MG63 (cell line): ENCODE measurements at regions not wholly inside any gene's neighbourhood (a gene's known extent, or its start where the extent isn't known, plus 50 kb on each side); places are given as distances from the start of the nearest gene placed in this dataset.
"Not testable (repeated sequence)": the region's sequence is repeated elsewhere in the genome, so short reads cannot be mapped to it uniquely, and the experiment has no call there.

Source experiments
- DNase-seq: peaks from one replicate; pipeline ENCODE4 v3.0.0-alpha.2; 2020
- H3K27me3 ChIP-seq: fragments of 250-450 bp; sonication (Bioruptor Pico); 2 replicates; pipeline ENCODE4 v1.5.1; 2020; ENCODE audit warnings: mild to moderate bottlenecking, moderate library complexity
- H3K36me3 ChIP-seq: fragments of 250-450 bp; sonication (Bioruptor Pico); 2 replicates; pipeline ENCODE4 v1.5.1; 2020; ENCODE audit warnings: mild to moderate bottlenecking, moderate library complexity
- H3K4me3 ChIP-seq: fragments of 250-450 bp; sonication (Bioruptor Pico); 2 replicates; pipeline ENCODE4 v1.5.1; 2020; ENCODE audit warnings: mild to moderate bottlenecking, moderate library complexity
- H3K9me3 ChIP-seq: fragments of 250-450 bp; sonication (Bioruptor Pico); 2 replicates; pipeline ENCODE4 v1.5.1; 2020; ENCODE audit warnings: mild to moderate bottlenecking, moderate library complexity

GRCh38 chr1:192499061-192499581 is 76.5 kb upstream of the RGS1 start:
- not testable (repeated sequence) for DNase-seq, H3K36me3 ChIP-seq

GRCh38 chr1:192500541-192500940 is 75.0 kb upstream of the RGS1 start:
- not testable (repeated sequence) for H3K4me3 ChIP-seq, H3K9me3 ChIP-seq, H3K36me3 ChIP-seq, H3K27me3 ChIP-seq, DNase-seq

More at GRCh38 chr1:192499061-192499581, 76.5 kb upstream of the RGS1 start:
- H3K27me3 ChIP-seq, H3K4me3 ChIP-seq, H3K9me3 ChIP-seq: not testable (repeated sequence)

GRCh38 chr1:192506741-192507155 is 68.8 kb upstream of the RGS1 start:
- Histone ChIP-seq H3K9me3 (no peaks in the 10 kb centered on the region), H3K4me3 (no peak overlapping the region), H3K36me3 (no peaks in the 10 kb centered on the region), H3K27me3 (no peaks in the 10 kb centered on the region)
- no peak for DNase-seq

- H3K27me3 ChIP-seq: no peaks in the 10 kb centered on the region
- no peak for DNase-seq
- no peaks in the 10 kb centered on the region for H3K9me3 ChIP-seq
- no peak overlapping the region for H3K4me3 ChIP-seq
- H3K36me3 ChIP-seq: no peaks in the 10 kb centered on the region
Observed at GRCh38 chr1:192512426-192513162, 63.0 kb upstream of the RGS1 start.

GRCh38 chr1:192513196-192513595 is 62.4 kb upstream of the RGS1 start:
- no peak overlapping the region for H3K4me3 ChIP-seq
- no peaks in the 10 kb centered on the region for H3K9me3 ChIP-seq
- no peaks in the 10 kb centered on the region for H3K36me3 ChIP-seq
- no peak for DNase-seq
- no peaks in the 10 kb centered on the region for H3K27me3 ChIP-seq

GRCh38 chr1:192513697-192514096 is 61.9 kb upstream of the RGS1 start:
- no peak overlapping the region for H3K4me3 ChIP-seq
- H3K9me3 ChIP-seq: no peaks in the 10 kb centered on the region

GRCh38 chr1:192516776-192517297 is 58.7 kb upstream of the RGS1 start:
- no peak for DNase-seq
- H3K9me3 ChIP-seq: no peaks in the 10 kb centered on the region
- no peaks in the 10 kb centered on the region for H3K27me3 ChIP-seq
- 0 out of 2 replicates have a peak overlapping the region, but pooled peaks have one; percentile 3 for H3K4me3 ChIP-seq
- no peaks in the 10 kb centered on the region for H3K36me3 ChIP-seq

More at GRCh38 chr1:192513697-192514096, 61.9 kb upstream of the RGS1 start:
- DNase-seq: peak; percentile 10
- no peaks in the 10 kb centered on the region for H3K36me3 ChIP-seq
- H3K27me3 ChIP-seq: no peaks in the 10 kb centered on the region

- not testable (repeated sequence) for H3K27me3 ChIP-seq, DNase-seq, H3K4me3 ChIP-seq, H3K36me3 ChIP-seq, H3K9me3 ChIP-seq
Observed at GRCh38 chr1:192517716-192518355, 57.7 kb upstream of the RGS1 start.

GRCh38 chr1:192518700-192519099 is 56.9 kb upstream of the RGS1 start:
- no peaks in the 10 kb centered on the region for H3K27me3 ChIP-seq
- no peaks in the 10 kb centered on the region for H3K9me3 ChIP-seq
- H3K36me3 ChIP-seq: no peaks in the 10 kb centered on the region
- no peak for DNase-seq
- no peak overlapping the region for H3K4me3 ChIP-seq

- H3K36me3 ChIP-seq: no peaks in the 10 kb centered on the region
- H3K27me3 ChIP-seq: no peaks in the 10 kb centered on the region
- DNase-seq: no peak
- H3K4me3 ChIP-seq: no peak overlapping the region
- H3K9me3 ChIP-seq: no peaks in the 10 kb centered on the region
Observed at GRCh38 chr1:192521734-192522133, 53.8 kb upstream of the RGS1 start.

- H3K9me3 ChIP-seq: no peaks in the 10 kb centered on the region
- no peaks in the 10 kb centered on the region for H3K36me3 ChIP-seq
- DNase-seq: no peak
- H3K4me3 ChIP-seq: no peak overlapping the region
- H3K27me3 ChIP-seq: no peaks in the 10 kb centered on the region
Observed at GRCh38 chr1:192522673-192523072, 52.9 kb upstream of the RGS1 start.

GRCh38 chr1:192524223-192524622 is 51.4 kb upstream of the RGS1 start:
- H3K27me3 ChIP-seq: no peaks in the 10 kb centered on the region
- no peak for DNase-seq
- H3K4me3 ChIP-seq: no peak overlapping the region
- no peaks in the 10 kb centered on the region for H3K36me3 ChIP-seq
- no peaks in the 10 kb centered on the region for H3K9me3 ChIP-seq
